K562 (cell line): ENCODE measurements at regions not wholly inside any gene's neighbourhood (a gene's known extent, or its start where the extent isn't known, plus 50 kb on each side); places are given as distances from the start of the nearest gene placed in this dataset.

ENCODE experiments used
- ATAC-seq: fragments of 200-7000 bp; cut with Tn5 transposase; 3 replicates; pipeline ENCODE4 v1.9.1; 2020; ENCODE audit warnings: moderate library complexity
- BruUV-seq: library from RNA; stranded (reverse); fragments of 400-500 nt; replicated peaks from 2 replicates; lab custom pipeline; 2021; lab: Mats Ljungman, UMichigan
- CTCF ChIA-PET: fragments of 300-600 bp; formaldehyde crosslinking; extraction: SDS; loops from one replicate; lab custom pipeline; 2021; ENCODE audit warnings: low intra/inter-chr PET ratio; lab: Yijun Ruan, JAX
- POLR2A ChIA-PET: fragments of 300-600, 350-650 bp; sonication (Branson Sonifier 250); formaldehyde crosslinking; extraction: SDS; loops from one replicate; lab custom pipeline; 2021; ENCODE audit warnings: antibody characterized with exemption, inconsistent platforms; lab: Yijun Ruan, JAX
- DNase-seq, 4 experiments: peaks; one replicate each; pipeline versions ENCODE4 v3.0.0 to v3.0.0-alpha.2; 2011 to 2018; ENCODE audit warnings: low spot score in 3 of 4, mixed read lengths in 3 of 4; ENCODE audit errors: extremely low read depth in 1 of 4
- FAIRE-seq: peaks from 2 replicates; lab custom pipeline; 2011; peaks lifted over from hg19 to GRCh38; lab: Jason Lieb, UNC
- H2AFZ ChIP-seq: 2 replicates; pipeline ENCODE4 v1.6.0; 2011; ENCODE audit warnings: low read depth, low read length, control low read depth, inconsistent platforms
- H3K27ac ChIP-seq: fragments of 200-600 bp; 3 replicates; pipeline ENCODE4 v1.8.0; 2011; ENCODE audit warnings: low read depth, mild to moderate bottlenecking, control low read depth, inconsistent platforms, low read length, moderate library complexity, mixed read lengths; ENCODE audit errors: extremely low read depth
- H3K27me3 ChIP-seq, 2 experiments: fragments of 300-600 bp in 1 of 2; 2 replicates in 1 of 2; 3 replicates in 1 of 2; pipeline versions ENCODE4 v1.6.0 to v1.8.0; 2011; ENCODE audit warnings: inconsistent platforms in 2 of 2, low read length in 2 of 2, mild to moderate bottlenecking in 1 of 2, mixed read lengths in 1 of 2, moderate library complexity in 1 of 2; ENCODE audit not compliant: control insufficient read depth in 2 of 2, insufficient read depth in 2 of 2
- H3K36me3 ChIP-seq: fragments of 300-600 bp; 3 replicates; pipeline ENCODE4 v1.8.0; 2011; ENCODE audit warnings: mild to moderate bottlenecking, low read length, inconsistent platforms; ENCODE audit not compliant: control insufficient read depth, insufficient read depth
- H3K4me1 ChIP-seq, 2 experiments: fragments of 200-600 bp in 1 of 2; replicated peaks in 1 of 2; 2 replicates in 1 of 2; 3 replicates in 1 of 2; pipeline versions ENCODE4 v1.5.1 to v1.8.0; 2011; ENCODE audit warnings: inconsistent platforms in 2 of 2, low read length in 2 of 2, mild to moderate bottlenecking in 1 of 2, mixed read lengths in 1 of 2, moderate library complexity in 1 of 2; ENCODE audit not compliant: control insufficient read depth in 2 of 2, insufficient read depth in 2 of 2
- H3K4me2 ChIP-seq: 2 replicates; pipeline ENCODE4 v1.6.1; 2011; ENCODE audit warnings: low read length, control low read depth, inconsistent platforms, mixed read lengths; ENCODE audit not compliant: insufficient read depth
- H3K4me3 ChIP-seq: fragments of 200-600 bp; sonication (generic), shearing (Covaris generic); 2 replicates; pipeline ENCODE4 v1.5.1; 2016; ENCODE audit warnings: control low read depth, inconsistent platforms
- H3K79me2 ChIP-seq: fragments of 200-600 bp; 3 replicates; pipeline ENCODE4 v1.8.0; 2011; ENCODE audit warnings: low read length, inconsistent platforms; ENCODE audit not compliant: control insufficient read depth, insufficient read depth
- H3K9ac ChIP-seq, 2 experiments: 2 replicates each; pipeline versions ENCODE4 v1.6.0 to v1.6.1; 2011; ENCODE audit warnings: low read depth in 2 of 2, low read length in 2 of 2, control low read depth in 1 of 2, inconsistent platforms in 1 of 2, mild to moderate bottlenecking in 1 of 2, mixed read lengths in 1 of 2; ENCODE audit not compliant: insufficient read depth in 1 of 2
- H3K9me1 ChIP-seq: one replicate; pipeline ENCODE4 v1.6.0; 2011; ENCODE audit warnings: inconsistent platforms, mild to moderate bottlenecking, low read length, moderate library complexity; ENCODE audit not compliant: control insufficient read depth, insufficient read depth
- H3K9me3 ChIP-seq: replicated peaks from 2 replicates; pipeline ENCODE4 v1.5.1; 2011; ENCODE audit warnings: low read depth, low read length, inconsistent platforms; ENCODE audit not compliant: control insufficient read depth, insufficient read depth
- H4K20me1 ChIP-seq: replicated peaks from 2 replicates; pipeline ENCODE4 v1.6.1; 2011; ENCODE audit warnings: low read length, inconsistent platforms, mixed read lengths; ENCODE audit not compliant: control insufficient read depth, insufficient read depth
- ATF7 ChIP-seq: fragments of 450-650 bp; IDR thresholded peaks from 2 replicates; pipeline ENCODE4 v1.7.1; 2014; ENCODE audit warnings: mild to moderate bottlenecking, moderate library complexity
- CBFA2T2 ChIP-seq: fragments of 450-650 bp; conservative IDR thresholded peaks from 2 replicates; pipeline ENCODE4 v1.6.1; 2017; ENCODE audit warnings: mild to moderate bottlenecking
- CBX2 ChIP-seq: fragments of 200-600 bp; sonication (generic); IDR thresholded peaks from one replicate; pipeline ENCODE4 v1.6.1; 2012; ENCODE audit warnings: mild to moderate bottlenecking, low read length, inconsistent platforms; ENCODE audit not compliant: insufficient read depth, poor library complexity, severe bottlenecking
- DACH1 ChIP-seq: fragments of 450-650 bp; IDR thresholded peaks from 2 replicates; pipeline ENCODE4 v1.6.1; 2018; ENCODE audit not compliant: partially characterized antibody
- EZH2 ChIP-seq: IDR thresholded peaks from 2 replicates; pipeline ENCODE4 v1.6.1; 2012; ENCODE audit warnings: low read depth, mild to moderate bottlenecking, inconsistent platforms, low read length, borderline replicate concordance
- FOXK1 ChIP-seq: sonication (generic); formaldehyde crosslinking; IDR thresholded peaks from 2 replicates; pipeline ENCODE4 v1.8.0; 2022; ENCODE audit warnings: missing genetic modification reagents, mild to moderate bottlenecking, borderline replicate concordance
- NBN ChIP-seq: fragments of 450-650 bp; IDR thresholded peaks from 2 replicates; pipeline ENCODE4 v1.6.1; 2016; ENCODE audit warnings: low read depth, mild to moderate bottlenecking
- RBM17 ChIP-seq: fragments of 200-400 bp; formaldehyde crosslinking; IDR thresholded peaks from 2 replicates; pipeline ENCODE4 v1.6.1; 2017; ENCODE audit warnings: low read depth, mild to moderate bottlenecking, low read length, borderline replicate concordance
- SMAD3 ChIP-seq: fragments of 450-650 bp; formaldehyde crosslinking; conservative IDR thresholded peaks from 2 replicates; pipeline ENCODE4 v1.4.0; 2020; ENCODE audit warnings: mild to moderate bottlenecking
- TRIM24 ChIP-seq, 2 experiments: fragments of 450-650 bp; IDR thresholded peaks; 2 replicates each; pipeline ENCODE4 v1.6.1; 2016
- WHSC1 ChIP-seq: IDR thresholded peaks from one replicate; pipeline ENCODE4 v1.6.1; 2012; ENCODE audit warnings: low read length, control low read depth, inconsistent platforms
- ZFP30 ChIP-seq: fragments of 250-450 bp; sonication (Bioruptor Pico); IDR thresholded peaks from 2 replicates; pipeline ENCODE4 v1.8.0; 2022; ENCODE audit warnings: moderate library complexity, mild to moderate bottlenecking, inconsistent platforms, borderline replicate concordance
- WGBS: fragments of 100-300 bp; shearing (Covaris generic); methylation state at CpG from one replicate; pipeline ENCODE4 v1.1.6; 2016; ENCODE audit warnings: low coverage, mixed read lengths; ENCODE audit not compliant: insufficient coverage; ENCODE audit errors: missing lambda C conversion rate; 5-methylcytosine and 5-hydroxymethylcytosine counted together
- in situ Hi-C: fragments of 300-500 bp; cut with MboI; formaldehyde crosslinking; loops from 4 replicates; pipeline ENCODE4 v1.15.0; 2018; ENCODE audit warnings: inconsistent platforms, mixed read lengths
- intact Hi-C: fragments of 100-400 bp; cut with micrococcal nuclease; formaldehyde crosslinking; loops from 2 replicates; pipeline ENCODE4 v1.14.2; 2022
- TF ChIP-seq, protein P1 (sequence below), 2 experiments: fragments of 450-650 bp in 1 of 2; IDR thresholded peaks; 2 replicates each; pipeline ENCODE4 v1.6.1; 2011 to 2017; ENCODE audit warnings: low read depth in 2 of 2, antibody characterized with exemption in 1 of 2, borderline replicate concordance in 1 of 2, low read length in 1 of 2, mild to moderate bottlenecking in 1 of 2, mixed read lengths in 1 of 2; ENCODE audit not compliant: control insufficient read depth in 1 of 2
- TF ChIP-seq, protein P2 (sequence below): fragments of 150-350 bp; conservative IDR thresholded peaks from 2 replicates; pipeline ENCODE4 v1.6.1; 2014; ENCODE audit warnings: low read length
- TF ChIP-seq, protein P3 (sequence below): fragments of 250-450 bp; sonication (Bioruptor Pico); IDR thresholded peaks from 2 replicates; pipeline ENCODE4 v1.8.0; 2021; ENCODE audit warnings: moderate library complexity, mild to moderate bottlenecking, inconsistent platforms
- TF ChIP-seq, protein P4 (sequence below): fragments of 450-650 bp; formaldehyde crosslinking; IDR thresholded peaks from 2 replicates; pipeline ENCODE4 v1.4.0; 2020; ENCODE audit warnings: mild to moderate bottlenecking

GRCh38 chr5:88940713-88941112 is 57.7 kb upstream of the MEF2C start:
- Histone ChIP-seq H2AFZ (no peak overlapping the region), H3K4me1 (no peaks in the 10 kb centered on the region), H3K79me2 (no peaks in the 10 kb centered on the region), H3K9me3 (no peaks in the 10 kb centered on the region), H3K9me1 (no peaks in the 10 kb centered on the region), H3K36me3 (no peaks in the 10 kb centered on the region), H3K27ac (no peak overlapping the region), H3K9ac (no peak overlapping the region), H3K4me2 (no peak overlapping the region), H3K4me3 (no peak overlapping the region), H4K20me1 (no peaks in the 10 kb centered on the region), H3K27me3 (no peaks in the 10 kb centered on the region)
- WGBS = 76% methylated on average over 1 of the region's 1 CpG
- ChIA-PET POLR2A (no interaction called here), CTCF (no interaction called here)
- DNase-seq = no peak
- ATAC-seq = no peak
- in situ Hi-C loops (no loop called here), intact Hi-C loops (no loop called here)
- FAIRE-seq = no peak
- BruUV-seq = no TSS peak
- TF ChIP-seq RBM17 = no peak
- TF ChIP-seq, protein P1, sequence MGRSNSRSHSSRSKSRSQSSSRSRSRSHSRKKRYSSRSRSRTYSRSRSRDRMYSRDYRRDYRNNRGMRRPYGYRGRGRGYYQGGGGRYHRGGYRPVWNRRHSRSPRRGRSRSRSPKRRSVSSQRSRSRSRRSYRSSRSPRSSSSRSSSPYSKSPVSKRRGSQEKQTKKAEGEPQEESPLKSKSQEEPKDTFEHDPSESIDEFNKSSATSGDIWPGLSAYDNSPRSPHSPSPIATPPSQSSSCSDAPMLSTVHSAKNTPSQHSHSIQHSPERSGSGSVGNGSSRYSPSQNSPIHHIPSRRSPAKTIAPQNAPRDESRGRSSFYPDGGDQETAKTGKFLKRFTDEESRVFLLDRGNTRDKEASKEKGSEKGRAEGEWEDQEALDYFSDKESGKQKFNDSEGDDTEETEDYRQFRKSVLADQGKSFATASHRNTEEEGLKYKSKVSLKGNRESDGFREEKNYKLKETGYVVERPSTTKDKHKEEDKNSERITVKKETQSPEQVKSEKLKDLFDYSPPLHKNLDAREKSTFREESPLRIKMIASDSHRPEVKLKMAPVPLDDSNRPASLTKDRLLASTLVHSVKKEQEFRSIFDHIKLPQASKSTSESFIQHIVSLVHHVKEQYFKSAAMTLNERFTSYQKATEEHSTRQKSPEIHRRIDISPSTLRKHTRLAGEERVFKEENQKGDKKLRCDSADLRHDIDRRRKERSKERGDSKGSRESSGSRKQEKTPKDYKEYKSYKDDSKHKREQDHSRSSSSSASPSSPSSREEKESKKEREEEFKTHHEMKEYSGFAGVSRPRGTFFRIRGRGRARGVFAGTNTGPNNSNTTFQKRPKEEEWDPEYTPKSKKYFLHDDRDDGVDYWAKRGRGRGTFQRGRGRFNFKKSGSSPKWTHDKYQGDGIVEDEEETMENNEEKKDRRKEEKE (IDR thresholded peaks at IDR 0.05; ENCODE audit: borderline replicate concordance in 1 of 2, control insufficient read depth in 1 of 2, low read depth in 2 of 2, low read length in 1 of 2) = no peak
- no peak for TF ChIP-seq FOXK1 (CRISPR knock-in tag)
- no peak for TF ChIP-seq WHSC1
- no peak for TF ChIP-seq DACH1
- TF ChIP-seq, protein P2, sequence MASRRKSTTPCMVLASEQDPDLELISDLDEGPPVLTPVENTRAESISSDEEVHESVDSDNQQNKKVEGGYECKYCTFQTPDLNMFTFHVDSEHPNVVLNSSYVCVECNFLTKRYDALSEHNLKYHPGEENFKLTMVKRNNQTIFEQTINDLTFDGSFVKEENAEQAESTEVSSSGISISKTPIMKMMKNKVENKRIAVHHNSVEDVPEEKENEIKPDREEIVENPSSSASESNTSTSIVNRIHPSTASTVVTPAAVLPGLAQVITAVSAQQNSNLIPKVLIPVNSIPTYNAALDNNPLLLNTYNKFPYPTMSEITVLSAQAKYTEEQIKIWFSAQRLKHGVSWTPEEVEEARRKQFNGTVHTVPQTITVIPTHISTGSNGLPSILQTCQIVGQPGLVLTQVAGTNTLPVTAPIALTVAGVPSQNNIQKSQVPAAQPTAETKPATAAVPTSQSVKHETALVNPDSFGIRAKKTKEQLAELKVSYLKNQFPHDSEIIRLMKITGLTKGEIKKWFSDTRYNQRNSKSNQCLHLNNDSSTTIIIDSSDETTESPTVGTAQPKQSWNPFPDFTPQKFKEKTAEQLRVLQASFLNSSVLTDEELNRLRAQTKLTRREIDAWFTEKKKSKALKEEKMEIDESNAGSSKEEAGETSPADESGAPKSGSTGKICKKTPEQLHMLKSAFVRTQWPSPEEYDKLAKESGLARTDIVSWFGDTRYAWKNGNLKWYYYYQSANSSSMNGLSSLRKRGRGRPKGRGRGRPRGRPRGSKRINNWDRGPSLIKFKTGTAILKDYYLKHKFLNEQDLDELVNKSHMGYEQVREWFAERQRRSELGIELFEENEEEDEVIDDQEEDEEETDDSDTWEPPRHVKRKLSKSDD = no peak
- TF ChIP-seq CBFA2T2 = no peak
- TF ChIP-seq, protein P3, sequence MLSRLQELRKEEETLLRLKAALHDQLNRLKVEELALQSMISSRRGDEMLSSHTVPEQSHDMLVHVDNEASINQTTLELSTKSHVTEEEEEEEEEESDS (CRISPR knock-in tag) = no peak
- TF ChIP-seq NBN = no peak
- TF ChIP-seq CBX2 = no peak
- no peak for TF ChIP-seq EZH2
- TF ChIP-seq ZFP30 (CRISPR knock-in tag) = no peak
- TF ChIP-seq TRIM24 (IDR thresholded peaks at IDR 0.05) = no peak
- TF ChIP-seq, protein P4, sequence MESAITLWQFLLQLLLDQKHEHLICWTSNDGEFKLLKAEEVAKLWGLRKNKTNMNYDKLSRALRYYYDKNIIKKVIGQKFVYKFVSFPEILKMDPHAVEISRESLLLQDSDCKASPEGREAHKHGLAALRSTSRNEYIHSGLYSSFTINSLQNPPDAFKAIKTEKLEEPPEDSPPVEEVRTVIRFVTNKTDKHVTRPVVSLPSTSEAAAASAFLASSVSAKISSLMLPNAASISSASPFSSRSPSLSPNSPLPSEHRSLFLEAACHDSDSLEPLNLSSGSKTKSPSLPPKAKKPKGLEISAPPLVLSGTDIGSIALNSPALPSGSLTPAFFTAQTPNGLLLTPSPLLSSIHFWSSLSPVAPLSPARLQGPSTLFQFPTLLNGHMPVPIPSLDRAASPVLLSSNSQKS (CRISPR knock-in tag) = no peak
- no peak for TF ChIP-seq ATF7
- TF ChIP-seq SMAD3 (CRISPR knock-in tag) = no peak
